Neuronal stem cell (in vitro differentiated cells): ENCODE measurements at regions not wholly inside any gene's neighbourhood (a gene's known extent, or its start where the extent isn't known, plus 50 kb on each side); places are given as distances from the start of the nearest gene placed in this dataset.

Experiments used
- DNase-seq: peaks from one replicate; pipeline ENCODE4 v3.0.0-alpha.2; 2013; ENCODE audit warnings: low spot score
- H2AFZ ChIP-seq: one replicate; pipeline ENCODE4 v1.6.1; 2013; ENCODE audit warnings: mild to moderate bottlenecking, low read length, inconsistent platforms
- H2AK5ac ChIP-seq: 2 replicates; pipeline ENCODE4 v1.6.1; 2013; ENCODE audit warnings: low read depth, mild to moderate bottlenecking, inconsistent platforms, low read length, moderate library complexity, mixed read lengths
- H2BK120ac ChIP-seq: 2 replicates; pipeline ENCODE4 v1.6.1; 2013; ENCODE audit warnings: low read depth, mild to moderate bottlenecking, inconsistent platforms, low read length, moderate library complexity, mixed read lengths
- H2BK12ac ChIP-seq: one replicate; pipeline ENCODE4 v1.6.1; 2013; ENCODE audit warnings: low read length, inconsistent platforms
- H2BK15ac ChIP-seq: 2 replicates; pipeline ENCODE4 v1.6.1; 2013; ENCODE audit warnings: mild to moderate bottlenecking, low read length, inconsistent platforms, mixed read lengths
- H2BK5ac ChIP-seq: one replicate; pipeline ENCODE4 v1.6.1; 2013; ENCODE audit warnings: inconsistent platforms, mild to moderate bottlenecking, low read length, moderate library complexity
- H3K14ac ChIP-seq: one replicate; pipeline ENCODE4 v1.6.1; 2013; ENCODE audit warnings: low read length, inconsistent platforms
- H3K18ac ChIP-seq: 2 replicates; pipeline ENCODE4 v1.6.1; 2013; ENCODE audit warnings: low read length, inconsistent platforms
- H3K23ac ChIP-seq: 2 replicates; pipeline ENCODE4 v1.6.1; 2013; ENCODE audit warnings: low read depth, mild to moderate bottlenecking, mixed read lengths, low read length, inconsistent platforms; ENCODE audit not compliant: poor library complexity
- H3K27ac ChIP-seq: replicated peaks from 3 replicates; pipeline ENCODE4 v1.5.1; 2013; ENCODE audit warnings: low read length, inconsistent platforms
- H3K27me3 ChIP-seq, 3 experiments: 2 replicates each; pipeline ENCODE4 v1.6.1; 2013; ENCODE audit warnings: low read length in 3 of 3, mild to moderate bottlenecking in 2 of 3, inconsistent platforms in 1 of 3, low read depth in 1 of 3, mixed read lengths in 1 of 3, moderate library complexity in 1 of 3; ENCODE audit not compliant: control insufficient read depth in 3 of 3, insufficient read depth in 3 of 3
- H3K36me3 ChIP-seq, 2 donors: replicated peaks in 1 of 2; 2 replicates each; pipeline ENCODE4 v1.6.1; 2013; ENCODE audit warnings: low read length in 2 of 2; ENCODE audit not compliant: control insufficient read depth in 2 of 2, insufficient read depth in 2 of 2
- H3K4ac ChIP-seq: 2 replicates; pipeline ENCODE4 v1.6.1; 2013; ENCODE audit warnings: inconsistent platforms, mild to moderate bottlenecking, low read length, moderate library complexity
- H3K4me1 ChIP-seq, 2 donors: 1 replicate in 1 of 2; 2 replicates in 1 of 2; pipeline ENCODE4 v1.6.1; 2013; ENCODE audit warnings: low read length in 2 of 2, low read depth in 1 of 2; ENCODE audit not compliant: control insufficient read depth in 2 of 2, insufficient read depth in 1 of 2
- H3K4me2 ChIP-seq: one replicate; pipeline ENCODE4 v1.6.1; 2013; ENCODE audit warnings: mild to moderate bottlenecking, low read length, inconsistent platforms; ENCODE audit not compliant: insufficient read depth, poor library complexity, severe bottlenecking
- H3K4me3 ChIP-seq, 2 donors: 2 replicates each; pipeline ENCODE4 v1.5.1; 2013; ENCODE audit warnings: low read length in 2 of 2, mild to moderate bottlenecking in 2 of 2, inconsistent platforms in 1 of 2, moderate library complexity in 1 of 2
- H3K79me1 ChIP-seq: one replicate; pipeline ENCODE4 v1.6.1; 2013; ENCODE audit warnings: low read depth, mild to moderate bottlenecking, inconsistent platforms, low read length, moderate library complexity
- H3K9ac ChIP-seq: one replicate; pipeline ENCODE4 v1.6.1; 2013; ENCODE audit warnings: mild to moderate bottlenecking, low read depth, low read length, inconsistent platforms; ENCODE audit not compliant: poor library complexity
- H3K9me3 ChIP-seq, 2 donors: replicated peaks in 1 of 2; 2 replicates each; pipeline versions ENCODE3 to v1.6.1; 2013; ENCODE audit warnings: low read length in 2 of 2, mild to moderate bottlenecking in 2 of 2, inconsistent platforms in 1 of 2, low read depth in 1 of 2, mixed read lengths in 1 of 2, moderate library complexity in 1 of 2; ENCODE audit not compliant: control insufficient read depth in 2 of 2, insufficient read depth in 1 of 2
- H4K8ac ChIP-seq: one replicate; pipeline ENCODE4 v1.6.1; 2013; ENCODE audit warnings: low read depth, mild to moderate bottlenecking, inconsistent platforms, low read length, moderate library complexity
- H4K91ac ChIP-seq: one replicate; pipeline ENCODE4 v1.6.1; 2013; ENCODE audit warnings: low read length, low read depth, mild to moderate bottlenecking, inconsistent platforms; ENCODE audit not compliant: poor library complexity
- WGBS, 2 donors: extraction: QIAGEN DNeasy Blood & Tissue Kit; methylation state at CpG; one replicate each; pipeline ENCODE4 v1.1.7; 2013; ENCODE audit warnings: missing lambda C conversion rate in 2 of 2, mixed read lengths in 1 of 2; ENCODE audit not compliant: insufficient read length in 2 of 2, insufficient replicate concordance in 1 of 2; ENCODE audit errors: extremely low coverage in 2 of 2; 5-methylcytosine and 5-hydroxymethylcytosine counted together

- no peak overlapping the region for H2AFZ ChIP-seq
- no peak overlapping the region for H4K91ac ChIP-seq
- H3K4ac ChIP-seq: no peak overlapping the region
- no peak overlapping the region for H3K14ac ChIP-seq
- no peak for DNase-seq
- H3K4me3 ChIP-seq: no peak overlapping the region
- no peaks in the 10 kb centered on the region for H3K79me1 ChIP-seq
- no peak overlapping the region for H2BK120ac ChIP-seq
- no peak overlapping the region for H3K18ac ChIP-seq
- no peak overlapping the region for H2BK15ac ChIP-seq
- H2BK12ac ChIP-seq: no peak overlapping the region
- H3K4me2 ChIP-seq: no peak overlapping the region
- no peaks in the 10 kb centered on the region for H3K4me1 ChIP-seq
- H4K8ac ChIP-seq: no peak overlapping the region
- no peaks in the 10 kb centered on the region for H3K27me3 ChIP-seq
- H3K23ac ChIP-seq: no peak overlapping the region
- no peak overlapping the region for H3K9ac ChIP-seq
- no CpG with 5 or more reads among the region's 2 CpGs for WGBS, 2 donors
- no peak overlapping the region for H2BK5ac ChIP-seq
- H3K27ac ChIP-seq: no peak overlapping the region
- H3K36me3 ChIP-seq: no peaks in the 10 kb centered on the region
- H2AK5ac ChIP-seq: no peak overlapping the region
- H3K9me3 ChIP-seq: no peaks in the 10 kb centered on the region
These were observed 117.1 kb upstream of the TMEFF2 start for GRCh38 chr2:192311701-192312460.

- no peak overlapping the region for H3K14ac ChIP-seq
- H3K36me3 ChIP-seq: no peaks in the 10 kb centered on the region
- no peak overlapping the region for H3K4me3 ChIP-seq
- no peak overlapping the region for H3K4me2 ChIP-seq
- no peaks in the 10 kb centered on the region for H3K79me1 ChIP-seq
- no CpG with 5 or more reads among the region's 3 CpGs for WGBS, 2 donors
- no peak for DNase-seq
- no peak overlapping the region for H2BK15ac ChIP-seq
- no peak overlapping the region for H3K27ac ChIP-seq
- no peak overlapping the region for H2AFZ ChIP-seq
- no peaks in the 10 kb centered on the region for H3K4me1 ChIP-seq
- no peak overlapping the region for H2AK5ac ChIP-seq
- no peak overlapping the region for H4K8ac ChIP-seq
- H3K18ac ChIP-seq: no peak overlapping the region
- no peaks in the 10 kb centered on the region for H3K9me3 ChIP-seq
- H2BK12ac ChIP-seq: no peak overlapping the region
- H3K27me3 ChIP-seq: no peaks in the 10 kb centered on the region
- no peak overlapping the region for H3K4ac ChIP-seq
- H3K9ac ChIP-seq: no peak overlapping the region
- no peak overlapping the region for H2BK5ac ChIP-seq
- H4K91ac ChIP-seq: no peak overlapping the region
- H3K23ac ChIP-seq: no peak overlapping the region
- no peak overlapping the region for H2BK120ac ChIP-seq
These were observed 112.8 kb upstream of the TMEFF2 start for GRCh38 chr2:192307530-192307929.

GRCh38 chr2:192298664-192299063 is 103.9 kb upstream of the TMEFF2 start:
- DNase-seq: no peak
- Histone ChIP-seq H3K27ac (no peak overlapping the region), H3K36me3 (no peaks in the 10 kb centered on the region), H3K79me1 (no peaks in the 10 kb centered on the region), H2BK12ac (no peak overlapping the region), H3K18ac (no peak overlapping the region), H3K4me1 (no peaks in the 10 kb centered on the region), H3K4ac (no peak overlapping the region), H2AK5ac (no peak overlapping the region), H3K27me3 (no peaks in the 10 kb centered on the region), H3K14ac (no peak overlapping the region), H3K4me2 (no peak overlapping the region), H2BK15ac (no peak overlapping the region), H2BK120ac (no peak overlapping the region), H4K91ac (no peak overlapping the region), H3K9ac (no peak overlapping the region), H4K8ac (no peak overlapping the region), H3K9me3 (no peaks in the 10 kb centered on the region), H2AFZ (no peak overlapping the region), H2BK5ac (no peak overlapping the region), H3K23ac (no peak overlapping the region), H3K4me3 (no peak overlapping the region)
- no CpG with 5 or more reads among the region's 3 CpGs for whole genome bisulfite sequencing, 2 donors

- Histone ChIP-seq H3K23ac (no peak overlapping the region), H3K14ac (no peak overlapping the region), H3K9me3 (no peaks in the 10 kb centered on the region), H3K4me2 (no peak overlapping the region), H2BK12ac (no peak overlapping the region), H3K4me1 (no peaks in the 10 kb centered on the region), H4K91ac (no peak overlapping the region), H3K18ac (no peak overlapping the region), H2BK120ac (no peak overlapping the region), H3K36me3 (no peaks in the 10 kb centered on the region), H2AFZ (no peak overlapping the region), H2AK5ac (no peak overlapping the region), H2BK15ac (no peak overlapping the region), H2BK5ac (no peak overlapping the region), H3K9ac (no peak overlapping the region), H3K79me1 (no peaks in the 10 kb centered on the region), H3K27ac (no peak overlapping the region), H3K4me3 (no peak overlapping the region), H3K27me3 (no peaks in the 10 kb centered on the region), H4K8ac (no peak overlapping the region), H3K4ac (no peak overlapping the region)
- no peak for DNase-seq
- no CpG with 5 or more reads among the region's 2 CpGs for WGBS, 2 donors
These were observed 97.7 kb upstream of the TMEFF2 start for GRCh38 chr2:192292478-192292877.
